IMR-90 (cell line): ENCODE measurements at regions not wholly inside any gene's neighbourhood (a gene's known extent, or its start where the extent isn't known, plus 50 kb on each side); places are given as distances from the start of the nearest gene placed in this dataset.

Source experiments
- CEBPB ChIP-seq: IDR thresholded peaks from 2 replicates; pipeline ENCODE4 v1.6.1; 2012; ENCODE audit warnings: low read depth, low read length, improper control_type of control experiment
- CHD1 ChIP-seq: IDR thresholded peaks from 2 replicates; pipeline ENCODE4 v1.6.1; 2012; ENCODE audit warnings: low read depth, low read length, improper control_type of control experiment
- CTCF ChIP-seq: conservative IDR thresholded peaks from 2 replicates; pipeline ENCODE4 v1.5.1; 2012; ENCODE audit warnings: mild to moderate bottlenecking, low read depth, low read length, improper control_type of control experiment
- MAFK ChIP-seq: IDR thresholded peaks from 2 replicates; pipeline ENCODE4 v1.6.1; 2012; ENCODE audit warnings: low read depth, low read length, improper control_type of control experiment
- MAZ ChIP-seq: IDR thresholded peaks from 2 replicates; pipeline ENCODE4 v1.6.1; 2012; ENCODE audit warnings: low read depth, mild to moderate bottlenecking, low read length, improper control_type of control experiment, moderate library complexity, borderline replicate concordance
- MXI1 ChIP-seq: IDR thresholded peaks from 2 replicates; pipeline ENCODE4 v1.6.1; 2012; ENCODE audit warnings: low read depth, mild to moderate bottlenecking, low read length, moderate library complexity, borderline replicate concordance
- RFX5 ChIP-seq: IDR thresholded peaks from 2 replicates; pipeline ENCODE4 v1.8.0; 2012; ENCODE audit warnings: low read depth, mild to moderate bottlenecking, low read length, moderate library complexity
- SMC3 ChIP-seq: fragments of 150-350 bp; IDR thresholded peaks from 2 replicates; pipeline ENCODE4 v1.6.1; 2016; ENCODE audit warnings: low read depth, mild to moderate bottlenecking, antibody characterized with exemption, low read length, moderate library complexity
- USF2 ChIP-seq: fragments of 150-350 bp; IDR thresholded peaks from 2 replicates; pipeline ENCODE4 v1.6.1; 2017; ENCODE audit warnings: mild to moderate bottlenecking, antibody characterized with exemption, low read length, low read depth

GRCh38 chr9:105877721-105878120, 183.4 kb downstream of the TMEM38B start:
- TF ChIP-seq CHD1 (no peak), CTCF (no peak), MAZ (no peak), CEBPB (no peak), SMC3 (no peak), MXI1 (no peak), MAFK (no peak), RFX5 (no peak), USF2 (no peak)
